DND-41 (cell line): ENCODE measurements at regions not wholly inside any gene's neighbourhood (a gene's known extent, or its start where the extent isn't known, plus 50 kb on each side); places are given as distances from the start of the nearest gene placed in this dataset.

Experiments used
- ATAC-seq: fragments of 200-7000 bp; cut with Tn5 transposase; 3 replicates; pipeline ENCODE4 v1.9.1; 2021; ENCODE audit warnings: low read depth; ENCODE audit not compliant: insufficient read depth
- DNase-seq: peaks from one replicate; pipeline ENCODE4 v3.0.0-alpha.2; 2020
- H2AFZ ChIP-seq: 2 replicates; pipeline ENCODE4 v1.6.0; 2012; ENCODE audit warnings: low read depth, low read length
- H3K27ac ChIP-seq: 2 replicates; pipeline ENCODE4 v1.5.1; 2012; ENCODE audit warnings: low read length, inconsistent platforms
- H3K27me3 ChIP-seq: fragments of 200-600 bp; sonication (generic); 2 replicates; pipeline ENCODE4 v1.6.0; 2012; ENCODE audit warnings: low read length, mild to moderate bottlenecking, inconsistent platforms; ENCODE audit not compliant: insufficient read depth, poor library complexity
- H3K36me3 ChIP-seq: 2 replicates; pipeline ENCODE4 v1.5.1; 2012; ENCODE audit warnings: low read length, inconsistent platforms; ENCODE audit not compliant: insufficient read depth
- H3K4me1 ChIP-seq: 2 replicates; pipeline ENCODE4 v1.5.1; 2012; ENCODE audit warnings: mild to moderate bottlenecking, low read length; ENCODE audit not compliant: insufficient read depth
- H3K4me2 ChIP-seq: 2 replicates; pipeline ENCODE4 v1.6.0; 2012; ENCODE audit warnings: mild to moderate bottlenecking, moderate library complexity, low read length, inconsistent platforms; ENCODE audit not compliant: insufficient read depth
- H3K4me3 ChIP-seq, 2 experiments: fragments of 200-600 bp in 1 of 2; shearing (Covaris generic) in 1 of 2; 2 replicates each; pipeline ENCODE4 v1.5.1; 2012 to 2016; ENCODE audit warnings: inconsistent platforms in 2 of 2, low read length in 2 of 2, mild to moderate bottlenecking in 2 of 2, low read depth in 1 of 2, moderate library complexity in 1 of 2
- H3K79me2 ChIP-seq: 2 replicates; pipeline ENCODE4 v1.6.0; 2012; ENCODE audit warnings: low read length, inconsistent platforms; ENCODE audit not compliant: insufficient read depth
- H3K9ac ChIP-seq: 2 replicates; pipeline ENCODE4 v1.6.0; 2012; ENCODE audit warnings: low read depth, mild to moderate bottlenecking, inconsistent platforms, low read length, moderate library complexity
- H3K9me3 ChIP-seq: 2 replicates; pipeline ENCODE4 v1.5.1; 2012; ENCODE audit warnings: low read length, moderate library complexity, mild to moderate bottlenecking, inconsistent platforms; ENCODE audit not compliant: insufficient read depth, severe bottlenecking
- H4K20me1 ChIP-seq: 2 replicates; pipeline ENCODE4 v1.6.0; 2012; ENCODE audit warnings: low read length; ENCODE audit not compliant: insufficient read depth
- EZH2 ChIP-seq: IDR thresholded peaks from 3 replicates; pipeline ENCODE4 v1.6.1; 2012; ENCODE audit warnings: borderline replicate concordance, low read depth, mild to moderate bottlenecking, moderate library complexity, low read length, inconsistent platforms; ENCODE audit not compliant: severe bottlenecking
- TF ChIP-seq, protein P1 (sequence below): IDR thresholded peaks from 2 replicates; pipeline ENCODE4 v1.5.1; 2012; ENCODE audit warnings: borderline replicate concordance, low read length, moderate library complexity, mild to moderate bottlenecking; ENCODE audit not compliant: poor library complexity, severe bottlenecking; ENCODE audit errors: extremely low read depth

DNA sequence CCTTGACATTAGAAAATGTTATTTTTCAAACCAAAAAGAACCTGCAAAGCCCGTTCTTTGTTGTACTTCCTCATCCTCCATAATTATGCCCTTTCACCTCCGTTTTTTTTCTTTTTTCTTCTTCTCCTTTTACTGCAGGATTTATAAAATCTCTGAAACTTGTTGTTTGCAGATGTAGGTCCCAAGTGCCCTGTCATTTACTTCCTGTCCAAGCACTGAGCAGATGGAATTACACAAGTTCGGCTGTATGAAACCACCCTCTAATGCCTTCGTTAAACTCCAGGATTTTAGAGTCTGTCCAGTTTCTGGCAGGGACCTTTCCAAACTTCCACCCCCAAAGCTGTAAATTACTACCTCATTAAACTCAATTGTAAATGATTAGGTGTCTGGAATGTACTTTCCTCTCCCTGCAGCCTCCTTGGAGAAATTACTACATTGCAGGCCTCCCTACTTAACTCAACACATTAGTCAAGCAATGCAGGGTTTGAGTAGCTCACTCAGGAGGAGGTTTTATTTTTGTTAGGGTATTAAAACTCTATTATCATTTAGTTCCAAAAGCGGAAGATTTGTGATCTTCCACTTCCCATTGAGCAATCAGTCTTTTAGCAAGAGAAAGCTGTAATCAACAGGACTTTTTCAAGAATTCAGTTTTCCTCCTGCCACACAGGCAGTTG is 125.6 kb upstream of the LPAR1 start:
- Histone ChIP-seq H3K79me2 (no peaks in the 10 kb centered on the region), H3K9ac (no peak overlapping the region), H4K20me1 (no peaks in the 10 kb centered on the region), H3K36me3 (no peaks in the 10 kb centered on the region), H3K4me3 (no peak overlapping the region), H3K27me3 (no peaks in the 10 kb centered on the region), H2AFZ (no peak overlapping the region), H3K27ac (no peak overlapping the region), H3K4me1 (no peaks in the 10 kb centered on the region), H3K4me2 (no peak overlapping the region), H3K9me3 (no peaks in the 10 kb centered on the region)
- no peak for TF ChIP-seq EZH2
- TF ChIP-seq, protein P1, sequence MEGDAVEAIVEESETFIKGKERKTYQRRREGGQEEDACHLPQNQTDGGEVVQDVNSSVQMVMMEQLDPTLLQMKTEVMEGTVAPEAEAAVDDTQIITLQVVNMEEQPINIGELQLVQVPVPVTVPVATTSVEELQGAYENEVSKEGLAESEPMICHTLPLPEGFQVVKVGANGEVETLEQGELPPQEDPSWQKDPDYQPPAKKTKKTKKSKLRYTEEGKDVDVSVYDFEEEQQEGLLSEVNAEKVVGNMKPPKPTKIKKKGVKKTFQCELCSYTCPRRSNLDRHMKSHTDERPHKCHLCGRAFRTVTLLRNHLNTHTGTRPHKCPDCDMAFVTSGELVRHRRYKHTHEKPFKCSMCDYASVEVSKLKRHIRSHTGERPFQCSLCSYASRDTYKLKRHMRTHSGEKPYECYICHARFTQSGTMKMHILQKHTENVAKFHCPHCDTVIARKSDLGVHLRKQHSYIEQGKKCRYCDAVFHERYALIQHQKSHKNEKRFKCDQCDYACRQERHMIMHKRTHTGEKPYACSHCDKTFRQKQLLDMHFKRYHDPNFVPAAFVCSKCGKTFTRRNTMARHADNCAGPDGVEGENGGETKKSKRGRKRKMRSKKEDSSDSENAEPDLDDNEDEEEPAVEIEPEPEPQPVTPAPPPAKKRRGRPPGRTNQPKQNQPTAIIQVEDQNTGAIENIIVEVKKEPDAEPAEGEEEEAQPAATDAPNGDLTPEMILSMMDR, result no peak
- ATAC-seq (no peak), DNase-seq (no peak)

DNA sequence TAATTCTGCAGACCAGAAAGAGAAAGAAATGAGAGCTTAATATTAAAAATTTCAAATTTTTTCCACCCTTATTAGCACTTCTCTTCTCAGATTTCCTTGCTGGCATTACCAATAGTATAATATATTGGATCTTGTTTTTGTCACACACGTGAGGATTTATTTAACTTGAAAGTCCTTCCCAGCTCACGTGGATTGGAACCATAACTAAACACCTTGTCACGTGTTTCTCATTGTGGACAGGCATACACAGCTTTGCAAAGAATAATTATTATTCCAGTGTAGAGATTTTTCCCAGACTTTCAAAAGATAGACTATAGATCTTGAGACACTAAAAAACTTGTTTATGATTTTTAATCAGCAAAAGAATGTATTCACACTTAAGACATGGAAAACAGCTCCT is 123.8 kb upstream of the LPAR1 start:
- DNase-seq (no peak), ATAC-seq (no peak)
- Histone ChIP-seq H3K4me2 (no peak overlapping the region), H2AFZ (no peak overlapping the region), H3K4me1 (no peaks in the 10 kb centered on the region), H3K27ac (no peak overlapping the region), H3K4me3 (no peak overlapping the region), H3K9me3 (no peaks in the 10 kb centered on the region), H3K27me3 (no peaks in the 10 kb centered on the region), H3K79me2 (no peaks in the 10 kb centered on the region), H4K20me1 (no peaks in the 10 kb centered on the region), H3K36me3 (no peaks in the 10 kb centered on the region), H3K9ac (no peak overlapping the region)
- TF ChIP-seq, protein P1, result no peak
- TF ChIP-seq EZH2, result no peak

DNA sequence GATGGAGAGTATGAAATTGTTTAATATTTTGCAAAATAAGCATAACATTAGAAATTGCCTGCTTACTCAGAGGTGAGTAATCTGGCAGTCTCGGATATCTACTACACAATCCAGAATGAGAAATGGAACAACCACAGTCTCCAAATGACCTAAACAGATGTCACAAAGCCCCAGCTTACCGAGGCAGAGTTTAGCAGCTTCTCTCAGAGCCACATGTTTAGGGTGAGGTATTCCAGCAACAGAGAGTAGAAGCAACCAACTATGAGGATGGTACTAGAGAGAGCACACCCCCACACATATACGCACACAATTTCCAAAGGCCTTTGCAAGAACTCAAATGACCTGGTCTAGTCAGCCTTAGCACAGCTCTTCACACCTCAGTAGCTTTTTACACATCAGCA is 122.7 kb upstream of the LPAR1 start:
- H3K4me1 ChIP-seq, result no peaks in the 10 kb centered on the region
- no peak overlapping the region for H2AFZ ChIP-seq
- no peak overlapping the region for H3K27ac ChIP-seq
- H3K9me3 ChIP-seq, result no peaks in the 10 kb centered on the region
- no peaks in the 10 kb centered on the region for H3K27me3 ChIP-seq
- no peaks in the 10 kb centered on the region for H3K36me3 ChIP-seq
- no peak for TF ChIP-seq EZH2
- TF ChIP-seq, protein P1, result no peak
- H3K79me2 ChIP-seq, result no peaks in the 10 kb centered on the region
- ATAC-seq, result no peak
- no peak for DNase-seq
- H3K4me2 ChIP-seq, result no peak overlapping the region
- no peak overlapping the region for H3K4me3 ChIP-seq
- no peaks in the 10 kb centered on the region for H4K20me1 ChIP-seq
- H3K9ac ChIP-seq, result no peak overlapping the region

DNA sequence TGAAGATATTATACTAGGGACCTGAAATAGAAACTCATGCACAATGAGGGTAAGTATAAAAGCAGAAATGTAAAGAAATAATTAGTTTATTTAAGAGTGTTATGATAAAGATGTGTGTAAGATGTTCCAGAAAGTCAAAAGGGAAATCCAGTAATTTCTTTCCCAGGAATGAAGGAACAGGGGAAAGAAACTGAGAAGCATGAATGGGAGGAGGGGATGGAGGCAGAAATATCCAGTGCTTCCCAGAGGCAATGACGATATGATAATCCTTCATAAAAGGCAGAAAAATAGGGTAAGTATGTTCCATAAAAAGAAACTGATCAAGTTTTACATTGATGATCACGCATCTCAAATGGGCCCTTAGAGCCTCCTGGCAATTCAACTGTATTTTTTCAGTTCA is 120.7 kb upstream of the LPAR1 start:
- no peaks in the 10 kb centered on the region for H3K36me3 ChIP-seq
- DNase-seq (no peak), ATAC-seq (no peak)
- no peaks in the 10 kb centered on the region for H3K9me3 ChIP-seq
- no peaks in the 10 kb centered on the region for H3K27me3 ChIP-seq
- H4K20me1 ChIP-seq, result no peaks in the 10 kb centered on the region
- H3K79me2 ChIP-seq, result no peaks in the 10 kb centered on the region
- H3K9ac ChIP-seq, result no peak overlapping the region
- no peaks in the 10 kb centered on the region for H3K4me1 ChIP-seq
- no peak overlapping the region for H2AFZ ChIP-seq
- no peak for TF ChIP-seq EZH2
- TF ChIP-seq, protein P1, result no peak
- no peak overlapping the region for H3K4me3 ChIP-seq
- H3K4me2 ChIP-seq, result no peak overlapping the region
- no peak overlapping the region for H3K27ac ChIP-seq
